WTC11 (cell line): ENCODE measurements at regions not wholly inside any gene's neighbourhood (a gene's known extent, or its start where the extent isn't known, plus 50 kb on each side); places are given as distances from the start of the nearest gene placed in this dataset.

Experiments
- CTCF ChIP-seq: fragments of 200-600 bp; IDR thresholded peaks from 2 replicates; pipeline ENCODE4 v1.8.0; 2022; ENCODE audit warnings: antibody characterized with exemption
- GTF2I ChIP-seq: fragments of 250-450 bp; sonication (Bioruptor Pico); conservative IDR thresholded peaks from 2 replicates; pipeline ENCODE4 v1.4.0; 2021; ENCODE audit warnings: mild to moderate bottlenecking
- IRF1 ChIP-seq: sonication (generic); formaldehyde crosslinking; IDR thresholded peaks from 2 replicates; pipeline ENCODE4 v1.8.0; 2023; ENCODE audit warnings: missing genetic modification reagents
- KAT7 ChIP-seq: sonication (generic); formaldehyde crosslinking; IDR thresholded peaks from 2 replicates; pipeline ENCODE4 v1.8.1; 2023; ENCODE audit warnings: missing genetic modification reagents, mild to moderate bottlenecking, borderline replicate concordance
- MAX ChIP-seq: sonication (generic); formaldehyde crosslinking; IDR thresholded peaks from 2 replicates; pipeline ENCODE4 v1.8.0; 2022; ENCODE audit warnings: mild to moderate bottlenecking, missing genetic modification reagents
- MYBL2 ChIP-seq: sonication (generic); formaldehyde crosslinking; IDR thresholded peaks from 2 replicates; pipeline ENCODE4 v1.8.1; 2023; ENCODE audit warnings: mild to moderate bottlenecking, moderate library complexity, missing genetic modification reagents
- NR2C2 ChIP-seq: sonication (generic); formaldehyde crosslinking; IDR thresholded peaks from 2 replicates; pipeline ENCODE4 v1.8.0; 2022; ENCODE audit warnings: mild to moderate bottlenecking, missing genetic modification reagents
- RELA ChIP-seq: sonication (generic); formaldehyde crosslinking; IDR thresholded peaks from 2 replicates; pipeline ENCODE4 v1.8.1; 2022; ENCODE audit warnings: missing genetic modification reagents, mild to moderate bottlenecking, borderline replicate concordance
- USF2 ChIP-seq: sonication (generic); formaldehyde crosslinking; IDR thresholded peaks from 2 replicates; pipeline ENCODE4 v1.8.1; 2023; ENCODE audit warnings: mild to moderate bottlenecking, missing genetic modification reagents, moderate library complexity

- TF ChIP-seq CTCF (no peak), RELA (CRISPR knock-in tag) (no peak), KAT7 (CRISPR knock-in tag) (no peak), IRF1 (CRISPR knock-in tag) (no peak), MYBL2 (CRISPR knock-in tag) (no peak), NR2C2 (no peak), MAX (no peak), USF2 (CRISPR knock-in tag) (no peak), GTF2I (CRISPR knock-in tag) (no peak)
Measured at GRCh38 chr7:26087321-26088091, 64.5 kb upstream of the NFE2L3 start.
